Esophagus squamous epithelium (tissue), 5 donors: ENCODE measurements at regions not wholly inside any gene's neighbourhood (a gene's known extent, or its start where the extent isn't known, plus 50 kb on each side); places are given as distances from the start of the nearest gene placed in this dataset.

ENCODE experiments used
- DNase-seq: peaks from one replicate; lab custom pipeline; 2025; lab: John Stamatoyannopoulos, UW
- H3K27ac ChIP-seq, 4 donors: fragments of 200-600 bp; sonication (generic); one replicate each; pipeline ENCODE4 v1.5.1; 2016 to 2019; ENCODE audit warnings: mild to moderate bottlenecking in 1 of 4
- H3K27me3 ChIP-seq, 4 donors: fragments of 200-600 bp; sonication (generic); 1 replicate in 3 of 4; 2 replicates in 1 of 4; pipeline versions ENCODE4 v1.5.1 to v1.6.0; 2017 to 2021; ENCODE audit warnings: antibody characterized with exemption in 1 of 4
- H3K36me3 ChIP-seq, 3 donors: fragments of 200-600 bp; sonication (generic); one replicate each; pipeline ENCODE4 v1.5.1; 2016 to 2019
- H3K4me1 ChIP-seq, 3 donors: fragments of 200-600 bp; sonication (generic); one replicate each; pipeline ENCODE4 v1.5.1; 2017 to 2019
- H3K4me3 ChIP-seq, 4 donors: fragments of 200-600 bp; sonication (generic); 1 replicate in 3 of 4; 2 replicates in 1 of 4; pipeline ENCODE4 v1.5.1; 2016 to 2019; ENCODE audit warnings: mild to moderate bottlenecking in 2 of 4, moderate library complexity in 1 of 4
- H3K9me3 ChIP-seq, 3 donors: fragments of 200-600 bp; sonication (generic); one replicate each; pipeline ENCODE4 v1.5.1; 2016 to 2019
- CTCF ChIP-seq, 6 experiments: fragments of 450-650 bp in 4 of 6; fragments of 200-600 bp in 2 of 6; sonication (generic) in 2 of 6; IDR thresholded peaks; one replicate each; pipeline ENCODE4 v1.5.1; 2016 to 2019; ENCODE audit warnings: antibody characterized with exemption in 6 of 6, mild to moderate bottlenecking in 4 of 6, moderate library complexity in 4 of 6
- POLR2A ChIP-seq, 4 donors: fragments of 450-650 bp; IDR thresholded peaks; one replicate each; pipeline ENCODE4 v1.6.1; 2017; ENCODE audit warnings: antibody characterized with exemption in 4 of 4, mild to moderate bottlenecking in 4 of 4, moderate library complexity in 3 of 4
- WGBS, 2 donors: methylation state at CpG; one replicate each; pipeline ENCODE4 v1.1.5; 2018; 5-methylcytosine and 5-hydroxymethylcytosine counted together
- intact Hi-C: fragments of 100-400 bp; cut with DNase I; formaldehyde crosslinking; loops from one replicate; pipeline ENCODE4 v1.15.0; 2022
- donor health status: DM: yes; HTN: yes; CAD: no.

- intact Hi-C loops: no loop called here
- DNase-seq: no peak
- TF ChIP-seq CTCF (IDR thresholded peaks at IDR 0.05): no peak
- TF ChIP-seq POLR2A (IDR thresholded peaks at IDR 0.05): no peak
- no peak overlapping the region for H3K27ac ChIP-seq
- no peaks in the 10 kb centered on the region for H3K9me3 ChIP-seq
- no peaks in the 10 kb centered on the region for H3K27me3 ChIP-seq
- no peak overlapping the region for H3K4me3 ChIP-seq
- H3K4me1 ChIP-seq: no peaks in the 10 kb centered on the region
- H3K36me3 ChIP-seq: no peaks in the 10 kb centered on the region
- WGBS, 2 donors: 77 to 86% methylated on average over 21 to 27 of the region's 33 CpGs
Observed at GRCh38 chr13:111862836-111863815, 203.8 kb upstream of the SOX1 start.

GRCh38 chr13:111864566-111864965 lies 202.4 kb upstream of the SOX1 start:
- 85 to 90% methylated on average over 12 of the region's 12 CpGs for WGBS, 2 donors
- TF ChIP-seq CTCF (IDR thresholded peaks at IDR 0.05): no peak
- no peak for TF ChIP-seq POLR2A (IDR thresholded peaks at IDR 0.05)
- H3K4me3 ChIP-seq: no peak overlapping the region
- intact Hi-C loops: no loop called here
- no peaks in the 10 kb centered on the region for H3K4me1 ChIP-seq
- H3K27me3 ChIP-seq: peaks cover 0 to 10% (median 0%) of the 10 kb centered on the region in 4 donors
- no peaks in the 10 kb centered on the region for H3K36me3 ChIP-seq
- DNase-seq: no peak
- no peak overlapping the region for H3K27ac ChIP-seq
- H3K9me3 ChIP-seq: no peaks in the 10 kb centered on the region

GRCh38 chr13:111865046-111865445 lies 201.9 kb upstream of the SOX1 start:
- WGBS, 2 donors: 45 to 71% methylated on average over 4 to 7 of the region's 7 CpGs
- Histone ChIP-seq H3K9me3 (no peaks in the 10 kb centered on the region), H3K4me1 (no peaks in the 10 kb centered on the region), H3K27ac (no peak overlapping the region), H3K36me3 (no peaks in the 10 kb centered on the region), H3K27me3 (peaks cover 0 to 10% (median 0%) of the 10 kb centered on the region in 4 donors), H3K4me3 (no peak overlapping the region)
- DNase-seq: no peak
- intact Hi-C loops: no loop called here
- no peak for TF ChIP-seq POLR2A (IDR thresholded peaks at IDR 0.05)
- no peak for TF ChIP-seq CTCF (IDR thresholded peaks at IDR 0.05)

- Histone ChIP-seq H3K4me1 (no peaks in the 10 kb centered on the region), H3K27ac (no peak overlapping the region), H3K4me3 (no peak overlapping the region), H3K9me3 (no peaks in the 10 kb centered on the region), H3K36me3 (no peaks in the 10 kb centered on the region), H3K27me3 (peaks cover 0 to 10% (median 0%) of the 10 kb centered on the region in 4 donors)
- no peak for DNase-seq
- intact Hi-C loops: no loop called here
- TF ChIP-seq CTCF (IDR thresholded peaks at IDR 0.05): no peak
- TF ChIP-seq POLR2A (IDR thresholded peaks at IDR 0.05): no peak
- WGBS, 2 donors: 71 to 83% methylated on average over 7 to 8 of the region's 8 CpGs
Observed at GRCh38 chr13:111865826-111866225, 201.1 kb upstream of the SOX1 start.

GRCh38 chr13:111866731-111867245 lies 200.2 kb upstream of the SOX1 start:
- DNase-seq: no peak
- Histone ChIP-seq H3K9me3 (no peaks in the 10 kb centered on the region), H3K36me3 (no peaks in the 10 kb centered on the region), H3K4me3 (no peak overlapping the region), H3K27ac (no peak overlapping the region), H3K27me3 (peaks cover 0 to 10% (median 0%) of the 10 kb centered on the region in 4 donors), H3K4me1 (no peaks in the 10 kb centered on the region)
- no peak for TF ChIP-seq CTCF (IDR thresholded peaks at IDR 0.05)
- no peak for TF ChIP-seq POLR2A (IDR thresholded peaks at IDR 0.05)
- 87 to 89% methylated on average over 8 to 10 of the region's 11 CpGs for WGBS, 2 donors
- intact Hi-C loops: no loop called here
